ENCODE measurements at regions not wholly inside any gene's neighbourhood (a gene's known extent, or its start where the extent isn't known, plus 50 kb on each side); places are given as distances from the start of the nearest gene placed in this dataset.

DNA sequence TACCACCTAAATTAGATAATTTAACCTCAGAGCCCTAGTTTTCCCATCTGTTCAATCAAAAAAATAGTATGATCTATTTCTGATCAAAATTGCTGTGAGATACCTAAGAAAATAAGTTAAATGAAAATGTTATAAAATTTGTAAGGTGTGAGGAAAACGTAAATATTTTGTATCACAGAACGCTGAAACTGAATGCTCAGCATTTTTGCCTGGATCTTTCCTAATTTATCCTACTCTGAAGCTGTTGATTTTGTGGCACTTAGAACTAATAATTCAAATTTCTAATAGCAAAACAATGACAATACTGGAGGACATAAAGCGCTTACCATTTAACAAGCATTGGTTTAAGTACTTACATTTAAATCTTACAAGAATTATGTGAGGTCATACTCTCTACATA, 674.2 kb downstream of the FAM181B start:
- TF ChIP-seq, protein P1, sequence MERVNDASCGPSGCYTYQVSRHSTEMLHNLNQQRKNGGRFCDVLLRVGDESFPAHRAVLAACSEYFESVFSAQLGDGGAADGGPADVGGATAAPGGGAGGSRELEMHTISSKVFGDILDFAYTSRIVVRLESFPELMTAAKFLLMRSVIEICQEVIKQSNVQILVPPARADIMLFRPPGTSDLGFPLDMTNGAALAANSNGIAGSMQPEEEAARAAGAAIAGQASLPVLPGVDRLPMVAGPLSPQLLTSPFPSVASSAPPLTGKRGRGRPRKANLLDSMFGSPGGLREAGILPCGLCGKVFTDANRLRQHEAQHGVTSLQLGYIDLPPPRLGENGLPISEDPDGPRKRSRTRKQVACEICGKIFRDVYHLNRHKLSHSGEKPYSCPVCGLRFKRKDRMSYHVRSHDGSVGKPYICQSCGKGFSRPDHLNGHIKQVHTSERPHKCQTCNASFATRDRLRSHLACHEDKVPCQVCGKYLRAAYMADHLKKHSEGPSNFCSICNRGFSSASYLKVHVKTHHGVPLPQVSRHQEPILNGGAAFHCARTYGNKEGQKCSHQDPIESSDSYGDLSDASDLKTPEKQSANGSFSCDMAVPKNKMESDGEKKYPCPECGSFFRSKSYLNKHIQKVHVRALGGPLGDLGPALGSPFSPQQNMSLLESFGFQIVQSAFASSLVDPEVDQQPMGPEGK (CRISPR knock-in tag; IDR thresholded peaks at IDR 0.05; ENCODE audit: borderline replicate concordance): no peak
- no peak for TF ChIP-seq ZFP30 (CRISPR knock-in tag; IDR thresholded peaks at IDR 0.05)
- no peak for TF ChIP-seq SNAI2 (CRISPR knock-in tag; IDR thresholded peaks at IDR 0.05)
- no peak for TF ChIP-seq ZNF8 (CRISPR knock-in tag; IDR thresholded peaks at IDR 0.05)
- no peak for TF ChIP-seq GLIS3 (CRISPR knock-in tag; IDR thresholded peaks at IDR 0.05)
- TF ChIP-seq CREB5 (CRISPR knock-in tag; IDR thresholded peaks at IDR 0.05; ENCODE audit: low read depth): no peak
- TF ChIP-seq ZNF70 (CRISPR knock-in tag; IDR thresholded peaks at IDR 0.05): no peak
- no peak for TF ChIP-seq ZNF565 (CRISPR knock-in tag; conservative IDR thresholded peaks at IDR 0.05; ENCODE audit: low read depth)

Measured in SK-N-SH treated with all-trans-retinoic acid at 6 μM for 48 hours (cell line).